Esophagus squamous epithelium (tissue), 5 donors: ENCODE measurements at regions not wholly inside any gene's neighbourhood (a gene's known extent, or its start where the extent isn't known, plus 50 kb on each side); places are given as distances from the start of the nearest gene placed in this dataset.

Experiments
- DNase-seq: peaks from one replicate; lab custom pipeline; 2025; lab: John Stamatoyannopoulos, UW
- H3K27ac ChIP-seq, 4 donors: fragments of 200-600 bp; sonication (generic); one replicate each; pipeline ENCODE4 v1.5.1; 2016 to 2019; ENCODE audit warnings: mild to moderate bottlenecking in 1 of 4
- H3K27me3 ChIP-seq, 4 donors: fragments of 200-600 bp; sonication (generic); 1 replicate in 3 of 4; 2 replicates in 1 of 4; pipeline versions ENCODE4 v1.5.1 to v1.6.0; 2017 to 2021; ENCODE audit warnings: antibody characterized with exemption in 1 of 4
- H3K36me3 ChIP-seq, 3 donors: fragments of 200-600 bp; sonication (generic); one replicate each; pipeline ENCODE4 v1.5.1; 2016 to 2019
- H3K4me1 ChIP-seq, 3 donors: fragments of 200-600 bp; sonication (generic); one replicate each; pipeline ENCODE4 v1.5.1; 2017 to 2019
- H3K4me3 ChIP-seq, 4 donors: fragments of 200-600 bp; sonication (generic); 1 replicate in 3 of 4; 2 replicates in 1 of 4; pipeline ENCODE4 v1.5.1; 2016 to 2019; ENCODE audit warnings: mild to moderate bottlenecking in 2 of 4, moderate library complexity in 1 of 4
- H3K9me3 ChIP-seq, 3 donors: fragments of 200-600 bp; sonication (generic); one replicate each; pipeline ENCODE4 v1.5.1; 2016 to 2019
- CTCF ChIP-seq, 6 experiments: fragments of 450-650 bp in 4 of 6; fragments of 200-600 bp in 2 of 6; sonication (generic) in 2 of 6; IDR thresholded peaks; one replicate each; pipeline ENCODE4 v1.5.1; 2016 to 2019; ENCODE audit warnings: antibody characterized with exemption in 6 of 6, mild to moderate bottlenecking in 4 of 6, moderate library complexity in 4 of 6
- POLR2A ChIP-seq, 4 donors: fragments of 450-650 bp; IDR thresholded peaks; one replicate each; pipeline ENCODE4 v1.6.1; 2017; ENCODE audit warnings: antibody characterized with exemption in 4 of 4, mild to moderate bottlenecking in 4 of 4, moderate library complexity in 3 of 4
- WGBS, 2 donors: methylation state at CpG; one replicate each; pipeline ENCODE4 v1.1.5; 2018; 5-methylcytosine and 5-hydroxymethylcytosine counted together
- intact Hi-C: fragments of 100-400 bp; cut with DNase I; formaldehyde crosslinking; loops from one replicate; pipeline ENCODE4 v1.15.0; 2022
- donor health status: DM: yes; HTN: yes; CAD: no.

GRCh38 chr2:193861557-193861956, 1666.8 kb upstream of the TMEFF2 start:
- no peak overlapping the region for H3K27ac ChIP-seq
- DNase-seq: no peak
- no peaks in the 10 kb centered on the region for H3K4me1 ChIP-seq
- no peak for TF ChIP-seq POLR2A (IDR thresholded peaks at IDR 0.05)
- no peak for TF ChIP-seq CTCF (IDR thresholded peaks at IDR 0.05)
- H3K9me3 ChIP-seq: no peaks in the 10 kb centered on the region
- no peaks in the 10 kb centered on the region for H3K27me3 ChIP-seq
- H3K4me3 ChIP-seq: no peak overlapping the region
- H3K36me3 ChIP-seq: no peaks in the 10 kb centered on the region
- intact Hi-C loops: no loop called here

- no peak overlapping the region for H3K27ac ChIP-seq
- 84 to 85% methylated on average over 6 of the region's 6 CpGs for WGBS, 2 donors
- H3K36me3 ChIP-seq: no peaks in the 10 kb centered on the region
- no peaks in the 10 kb centered on the region for H3K4me1 ChIP-seq
- no peak overlapping the region for H3K4me3 ChIP-seq
- TF ChIP-seq CTCF (IDR thresholded peaks at IDR 0.05): no peak
- no peak for TF ChIP-seq POLR2A (IDR thresholded peaks at IDR 0.05)
- no peak for DNase-seq
- no peaks in the 10 kb centered on the region for H3K9me3 ChIP-seq
- intact Hi-C loops: no loop called here
- no peaks in the 10 kb centered on the region for H3K27me3 ChIP-seq
These were observed 1653.3 kb upstream of the TMEFF2 start for GRCh38 chr2:193847991-193848390.

- H3K4me3 ChIP-seq: no peak overlapping the region
- H3K27me3 ChIP-seq: no peaks in the 10 kb centered on the region
- no peak overlapping the region for H3K27ac ChIP-seq
- WGBS, 2 donors: 33 to 45% methylated on average over 3 of the region's 3 CpGs
- no peaks in the 10 kb centered on the region for H3K9me3 ChIP-seq
- H3K4me1 ChIP-seq: no peaks in the 10 kb centered on the region
- no peaks in the 10 kb centered on the region for H3K36me3 ChIP-seq
- intact Hi-C loops: no loop called here
- no peak for TF ChIP-seq POLR2A (IDR thresholded peaks at IDR 0.05)
- TF ChIP-seq CTCF (IDR thresholded peaks at IDR 0.05): no peak
- DNase-seq: no peak
These were observed 1652.4 kb upstream of the TMEFF2 start for GRCh38 chr2:193847130-193847529.

- no peaks in the 10 kb centered on the region for H3K4me1 ChIP-seq
- intact Hi-C loops: no loop called here
- no peak overlapping the region for H3K27ac ChIP-seq
- H3K9me3 ChIP-seq: no peaks in the 10 kb centered on the region
- H3K36me3 ChIP-seq: no peaks in the 10 kb centered on the region
- no peak overlapping the region for H3K4me3 ChIP-seq
- DNase-seq: no peak
- 39 to 46% methylated on average over 1 of the region's 1 CpG for WGBS, 2 donors
- no peak for TF ChIP-seq CTCF (IDR thresholded peaks at IDR 0.05)
- TF ChIP-seq POLR2A (IDR thresholded peaks at IDR 0.05): no peak
- no peaks in the 10 kb centered on the region for H3K27me3 ChIP-seq
These were observed 1650.9 kb upstream of the TMEFF2 start for GRCh38 chr2:193845604-193846003.

GRCh38 chr2:193843675-193844074, 1648.9 kb upstream of the TMEFF2 start:
- Histone ChIP-seq H3K36me3 (no peaks in the 10 kb centered on the region), H3K9me3 (no peaks in the 10 kb centered on the region), H3K27ac (no peak overlapping the region), H3K4me1 (no peaks in the 10 kb centered on the region), H3K27me3 (no peaks in the 10 kb centered on the region), H3K4me3 (no peak overlapping the region)
- no peak for TF ChIP-seq CTCF (IDR thresholded peaks at IDR 0.05)
- TF ChIP-seq POLR2A (IDR thresholded peaks at IDR 0.05): no peak
- WGBS, 2 donors: 64 to 65% methylated on average over 3 of the region's 3 CpGs
- DNase-seq: no peak
- intact Hi-C loops: no loop called here
